HG03457 (cell line): ENCODE measurements at regions not wholly inside any gene's neighbourhood (a gene's known extent, or its start where the extent isn't known, plus 50 kb on each side); places are given as distances from the start of the nearest gene placed in this dataset.
"Not testable (repeated sequence)": the region's sequence is repeated elsewhere in the genome, so short reads cannot be mapped to it uniquely, and the experiment has no call there.

Experiments used
- ATAC-seq: cut with Tn5 transposase; IDR thresholded peaks from one replicate; pipeline ENCODE4 v1.9.1; 2021; ENCODE audit warnings: moderate number of reproducible peaks; ENCODE audit not compliant: unreplicated experiment

GRCh38 chr5:14054965-14055963 is 87.9 kb upstream of the TRIO start:
- ATAC-seq = no peak

- ATAC-seq = no peak
Observed at GRCh38 chr5:14054111-14054854, 88.9 kb upstream of the TRIO start.

- ATAC-seq = no peak
Observed at GRCh38 chr5:14050821-14051220, 92.3 kb upstream of the TRIO start.

GRCh38 chr5:14048434-14048833 is 94.7 kb upstream of the TRIO start:
- no peak for ATAC-seq

GRCh38 chr5:14041528-14042192 is 97.2 kb upstream of the DNAH5 start:
- ATAC-seq = no peak

- ATAC-seq = no peak
Observed at GRCh38 chr5:14040542-14040941, 96.1 kb upstream of the DNAH5 start.

GRCh38 chr5:14039576-14039975 is 95.1 kb upstream of the DNAH5 start:
- no peak for ATAC-seq

- no peak for ATAC-seq
Observed at GRCh38 chr5:14039063-14039462, 94.6 kb upstream of the DNAH5 start.

GRCh38 chr5:14038341-14038959 is 94.0 kb upstream of the DNAH5 start:
- no peak for ATAC-seq

GRCh38 chr5:14036947-14037346 is 92.5 kb upstream of the DNAH5 start:
- no peak for ATAC-seq

- ATAC-seq = no peak
Observed at GRCh38 chr5:14036514-14036913, 92.0 kb upstream of the DNAH5 start.

GRCh38 chr5:14035859-14036503 is 91.5 kb upstream of the DNAH5 start:
- ATAC-seq = no peak

GRCh38 chr5:14034963-14035362 is 90.5 kb upstream of the DNAH5 start:
- ATAC-seq = no peak

- ATAC-seq = no peak
Observed at GRCh38 chr5:14032918-14033317, 88.4 kb upstream of the DNAH5 start.

GRCh38 chr5:14028938-14029584 is 84.6 kb upstream of the DNAH5 start:
- no peak for ATAC-seq

GRCh38 chr5:14028188-14028587 is 83.7 kb upstream of the DNAH5 start:
- ATAC-seq = no peak

GRCh38 chr5:14025569-14026286 is 81.2 kb upstream of the DNAH5 start:
- ATAC-seq = no peak

GRCh38 chr5:14022971-14023370 is 78.5 kb upstream of the DNAH5 start:
- ATAC-seq = no peak

GRCh38 chr5:14020944-14021343 is 76.5 kb upstream of the DNAH5 start:
- not testable (repeated sequence) for ATAC-seq
